GM21367 (cell line): ENCODE measurements at regions not wholly inside any gene's neighbourhood (a gene's known extent, or its start where the extent isn't known, plus 50 kb on each side); places are given as distances from the start of the nearest gene placed in this dataset.

Experiments
- ATAC-seq: cut with Tn5 transposase; IDR thresholded peaks from one replicate; pipeline ENCODE4 v1.9.1; 2021; ENCODE audit not compliant: unreplicated experiment

DNA sequence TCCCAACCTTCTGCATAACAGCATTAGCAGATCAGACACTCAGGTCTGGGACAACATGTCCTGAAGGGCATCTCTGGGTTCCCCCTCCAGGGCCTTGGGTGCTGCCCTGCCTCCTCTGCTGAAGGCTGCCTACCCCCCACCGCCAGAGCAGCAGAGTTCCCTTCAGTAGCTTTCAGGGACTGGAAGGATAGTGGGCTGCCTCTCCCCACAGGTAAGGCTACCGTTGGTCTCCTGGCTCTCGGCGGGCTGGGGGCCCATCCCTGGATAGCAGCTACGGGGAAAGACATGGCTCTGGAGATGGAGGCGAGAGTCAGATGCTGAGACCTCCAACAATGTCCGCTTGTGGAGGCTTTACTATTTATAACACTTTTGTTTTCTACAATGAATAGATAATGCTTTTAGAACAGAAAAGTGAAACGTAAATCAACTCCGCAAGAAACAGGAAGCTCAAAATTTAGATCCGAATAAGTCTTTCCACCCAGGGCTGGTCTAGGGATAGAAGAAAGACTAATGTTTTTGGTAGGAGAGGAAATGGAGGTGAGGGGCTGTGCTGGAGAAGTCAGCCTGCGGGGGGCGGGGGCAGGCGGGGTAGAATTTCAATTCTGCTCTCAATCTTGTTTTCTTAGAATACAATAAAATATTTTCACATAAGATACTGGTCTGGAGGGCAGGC is 58.4 kb downstream of the ARL4C start:
- ATAC-seq = no peak

- no peak for ATAC-seq
Observed at GRCh38 chr2:234437642-234438304, 59.1 kb downstream of the ARL4C start.

GRCh38 chr2:234436482-234436837 is 60.4 kb downstream of the ARL4C start:
- no peak for ATAC-seq

- ATAC-seq = no peak
Observed at GRCh38 chr2:234435836-234436481, 60.9 kb downstream of the ARL4C start.

DNA sequence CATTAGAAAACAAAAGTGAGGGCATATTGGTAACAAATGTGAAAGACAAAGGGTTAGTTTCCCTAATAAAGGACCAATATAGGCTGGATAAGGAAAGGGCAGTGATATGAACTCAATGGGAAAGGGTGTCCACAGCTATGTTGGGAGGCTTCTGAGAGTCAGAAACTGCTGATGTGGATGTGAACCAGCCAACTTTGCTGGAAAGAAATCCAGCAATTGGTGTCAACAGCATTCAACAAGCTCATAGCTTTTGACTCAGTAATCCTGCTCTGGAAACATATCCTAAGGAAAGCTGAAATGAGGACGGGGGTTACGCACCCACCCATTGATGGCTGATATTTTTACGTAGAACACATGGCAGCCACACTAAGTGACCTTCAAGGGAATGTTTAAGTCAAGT is 63.7 kb downstream of the ARL4C start:
- no peak for ATAC-seq

DNA sequence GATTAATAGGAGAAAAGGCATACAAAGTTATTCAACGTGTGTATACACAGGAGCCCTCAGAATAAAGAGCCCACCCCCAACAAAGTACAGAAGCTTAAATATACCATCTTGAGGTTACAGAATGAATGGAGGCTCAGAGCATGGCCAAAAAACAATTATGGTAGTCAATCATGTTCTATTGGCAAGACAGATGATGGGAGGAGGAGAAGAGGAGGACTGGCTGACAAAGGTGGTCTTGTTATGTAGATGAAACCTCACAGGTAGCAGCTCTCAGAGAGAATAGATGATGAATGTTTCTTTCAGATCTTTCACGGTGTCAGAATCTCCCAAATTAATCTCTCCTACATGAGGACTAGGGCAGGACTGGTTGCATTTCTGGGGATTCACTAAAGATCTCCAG is 66.0 kb downstream of the ARL4C start:
- no peak for ATAC-seq

DNA sequence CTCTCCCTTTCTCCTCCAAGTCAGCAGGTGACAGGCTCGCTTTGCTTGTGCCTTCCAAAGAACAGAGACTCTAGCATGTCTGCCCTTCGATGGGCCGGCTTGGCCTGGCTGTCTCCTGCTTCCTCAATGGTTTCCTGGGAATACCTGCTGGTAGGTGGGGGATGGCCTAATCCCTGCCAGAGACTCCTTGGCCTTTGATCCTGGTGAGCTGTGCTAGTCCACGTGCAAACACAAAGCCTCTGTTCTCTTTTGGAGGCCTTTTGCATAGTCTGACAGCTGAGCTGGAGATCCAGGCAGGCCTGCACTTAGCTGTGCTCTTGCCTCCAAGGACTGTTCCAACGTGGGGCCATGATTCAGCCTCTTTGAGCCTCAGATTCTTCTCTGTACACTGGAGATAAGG is 67.6 kb downstream of the ARL4C start:
- ATAC-seq = no peak

DNA sequence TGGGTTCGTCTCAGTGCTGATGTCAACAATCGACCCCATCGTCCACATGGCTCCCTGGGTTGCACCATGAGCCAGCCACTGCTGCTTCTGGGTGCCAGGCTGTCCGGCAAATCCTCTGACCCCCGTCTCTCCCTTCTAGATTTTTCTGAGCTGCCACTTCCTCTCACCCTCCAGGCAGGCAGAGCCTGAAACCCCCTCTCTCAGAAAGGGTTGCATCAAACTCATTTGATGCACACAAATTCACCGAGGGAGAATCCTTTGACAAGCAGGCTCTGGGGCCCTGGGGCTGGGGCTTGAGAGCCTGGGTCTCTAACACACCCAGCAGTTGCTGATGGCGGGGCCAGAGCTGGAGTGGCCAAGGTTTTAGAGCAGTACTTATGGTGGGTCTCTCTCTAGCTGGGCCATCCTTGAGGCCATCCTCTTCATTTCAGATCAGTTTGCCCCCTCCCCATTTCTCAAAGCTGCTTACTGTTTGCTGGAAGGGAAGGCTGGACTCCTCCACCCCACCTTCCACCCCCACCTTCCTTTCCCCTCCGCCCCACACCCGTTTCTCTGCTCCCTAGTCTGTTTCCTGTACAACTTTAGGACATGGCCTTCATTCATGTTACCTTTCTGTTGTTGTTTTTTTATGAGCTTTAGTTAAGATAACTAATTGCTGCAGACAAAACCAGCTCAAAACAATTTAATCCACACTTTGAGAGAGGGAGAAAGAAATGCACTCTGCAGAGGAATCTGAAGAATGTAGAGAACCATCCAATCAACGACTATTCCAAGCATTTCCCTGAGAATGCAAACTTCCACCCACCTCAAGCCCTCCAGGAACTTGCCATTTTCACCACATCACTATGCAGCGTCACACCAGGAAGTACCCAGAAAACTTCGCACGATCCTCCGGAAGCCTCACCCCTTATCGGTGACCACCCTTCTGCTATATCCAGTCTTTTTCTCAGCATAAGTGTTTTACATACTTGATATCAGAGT is 69.5 kb downstream of the ARL4C start:
- ATAC-seq = no peak

DNA sequence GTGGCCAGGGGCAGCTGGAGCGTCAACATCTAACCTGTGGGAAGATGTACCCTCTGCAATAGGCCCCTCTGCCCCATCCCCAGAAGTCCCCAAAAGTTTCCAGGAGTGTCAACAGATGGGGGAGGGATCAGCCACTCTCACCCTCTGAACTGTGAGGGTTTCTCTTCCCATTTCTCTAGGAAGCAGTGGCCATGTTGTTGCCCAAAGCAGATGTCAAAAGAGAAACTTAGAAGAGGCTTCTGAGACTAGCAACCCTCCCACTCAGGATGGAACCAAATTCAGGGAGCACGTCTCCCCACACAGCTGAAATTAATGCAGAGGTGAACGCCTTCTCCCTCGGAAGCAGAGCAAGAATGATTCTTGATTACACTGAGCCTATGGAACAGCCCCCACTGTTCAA is 70.3 kb downstream of the ARL4C start:
- no peak for ATAC-seq

- peak; percentile 84 for ATAC-seq
Observed at GRCh38 chr2:234425639-234426603, 71.0 kb downstream of the ARL4C start.

- no peak for ATAC-seq
Observed at GRCh38 chr2:234423884-234424283, 73.0 kb downstream of the ARL4C start.

DNA sequence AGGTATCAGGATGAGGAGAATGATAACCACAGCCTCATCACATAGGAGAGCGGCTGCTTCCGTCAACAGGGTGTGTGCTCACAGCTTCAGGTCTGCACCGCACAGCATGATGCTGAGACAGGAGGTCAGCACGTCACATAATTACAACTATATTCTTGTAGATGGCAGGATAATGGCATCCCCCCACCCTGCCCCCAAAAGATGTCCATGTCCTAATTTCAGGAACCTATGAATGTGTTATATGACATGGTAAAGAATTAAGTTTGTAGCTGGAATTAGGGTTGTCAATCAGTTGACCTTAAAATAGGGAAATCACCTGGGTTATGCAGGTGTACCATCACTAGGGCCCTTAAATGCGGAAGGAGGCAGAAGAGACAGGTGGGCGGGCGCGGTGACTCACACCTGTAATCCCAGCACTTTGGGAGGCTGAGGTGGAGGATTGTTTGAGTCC is 73.9 kb downstream of the ARL4C start:
- no peak for ATAC-seq

- ATAC-seq = no peak
Observed at GRCh38 chr2:234422273-234422732, 74.6 kb downstream of the ARL4C start.

DNA sequence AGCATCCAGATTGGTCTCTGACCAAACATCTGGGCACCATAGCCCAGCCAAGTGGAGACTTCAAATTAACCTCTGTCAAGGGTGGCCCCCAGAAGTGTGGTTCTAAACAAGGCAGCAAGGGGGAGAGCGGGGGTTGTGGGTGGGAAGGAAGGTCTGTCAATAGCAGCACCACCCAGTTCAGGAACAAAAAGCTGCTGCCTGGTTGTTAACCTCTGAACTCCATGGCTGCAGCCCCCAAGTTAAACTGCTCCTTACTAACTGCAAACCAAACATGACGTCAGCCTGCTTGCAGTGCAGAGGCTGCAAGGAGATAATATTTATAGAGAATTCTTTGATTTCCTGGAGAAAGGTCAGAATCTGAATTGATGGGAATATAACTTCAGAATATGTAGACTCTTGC is 76.5 kb downstream of the ARL4C start:
- ATAC-seq = no peak

GRCh38 chr2:234419726-234420125 is 77.2 kb downstream of the ARL4C start:
- ATAC-seq = no peak

DNA sequence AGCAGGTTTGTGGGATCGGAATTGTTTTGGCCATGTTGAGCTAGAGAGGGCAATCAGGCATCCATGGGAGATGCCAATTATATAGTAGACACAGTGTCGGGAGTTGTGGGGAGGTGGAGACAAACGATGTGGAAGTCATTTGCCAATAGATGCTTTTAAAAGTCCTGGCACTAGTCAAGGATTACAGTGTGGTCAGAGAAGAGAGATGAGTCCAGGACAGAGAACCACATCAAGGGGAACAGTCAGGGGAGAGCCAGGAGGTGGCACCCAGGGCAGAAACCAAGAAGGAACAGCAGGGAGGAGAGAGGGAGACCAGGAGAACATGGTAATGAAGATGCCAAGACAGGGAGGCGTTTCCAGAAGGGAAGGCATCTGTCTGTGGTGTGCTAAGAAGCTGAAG is 81.2 kb downstream of the ARL4C start:
- no peak for ATAC-seq

GRCh38 chr2:234414596-234414995 is 82.3 kb downstream of the ARL4C start:
- ATAC-seq = no peak

- ATAC-seq = no peak
Observed at GRCh38 chr2:234412726-234413125, 84.2 kb downstream of the ARL4C start.

DNA sequence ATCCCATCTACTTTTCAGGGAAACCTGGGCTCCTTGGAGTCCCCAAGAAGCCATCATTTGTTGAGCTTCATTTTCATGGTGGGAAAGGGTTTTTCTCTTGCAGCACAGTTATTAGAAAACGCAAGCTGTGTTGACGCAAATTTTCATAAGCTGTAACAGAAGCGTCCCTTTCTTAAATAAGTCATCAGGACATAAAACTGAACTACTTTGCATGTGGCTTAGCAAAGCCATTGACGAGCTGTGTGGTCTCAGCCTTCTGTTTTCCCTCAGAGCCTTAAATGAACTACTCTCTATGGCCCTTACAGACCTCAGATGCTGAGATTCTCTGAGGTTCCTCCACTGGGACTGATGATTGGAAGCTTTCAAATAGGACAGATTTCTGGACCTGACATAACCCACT is 85.1 kb downstream of the ARL4C start:
- peak; percentile 78 for ATAC-seq

GRCh38 chr2:234410526-234410925 is 86.4 kb downstream of the ARL4C start:
- no peak for ATAC-seq
